Peyer's patch (tissue), 4 donors: ENCODE measurements at regions not wholly inside any gene's neighbourhood (a gene's known extent, or its start where the extent isn't known, plus 50 kb on each side); places are given as distances from the start of the nearest gene placed in this dataset.
A peak's percentile ranks its signal among the peaks of the same experiment; 100 is the strongest.

Experiments used
- DNase-seq, 3 donors: peaks; one replicate each; pipeline ENCODE4 v3.0.0-alpha.2; 2017 to 2019
- H3K27ac ChIP-seq, 4 donors: fragments of 200-600 bp; sonication (generic); one replicate each; pipeline ENCODE4 v1.5.1; 2016 to 2019
- H3K27me3 ChIP-seq, 2 donors: fragments of 200-600 bp; sonication (generic); one replicate each; pipeline ENCODE4 v1.5.1; 2019
- H3K36me3 ChIP-seq, 3 donors: fragments of 200-600 bp; sonication (generic); one replicate each; pipeline ENCODE4 v1.5.1; 2016 to 2019
- H3K4me1 ChIP-seq, 4 donors: fragments of 200-600 bp; sonication (generic); one replicate each; pipeline ENCODE4 v1.5.1; 2016 to 2019
- H3K4me3 ChIP-seq, 4 donors: fragments of 200-600 bp; sonication (generic); 1 replicate in 3 of 4; 2 replicates in 1 of 4; pipeline ENCODE4 v1.5.1; 2016 to 2019; ENCODE audit warnings: mild to moderate bottlenecking in 1 of 4
- H3K9me3 ChIP-seq, 4 donors: fragments of 200-600 bp; sonication (generic); one replicate each; pipeline ENCODE4 v1.5.1; 2016 to 2019; ENCODE audit warnings: mild to moderate bottlenecking in 1 of 4
- POLR2A ChIP-seq, 2 donors: fragments of 450-650 bp; IDR thresholded peaks; one replicate each; pipeline ENCODE4 v1.5.1; 2017; ENCODE audit warnings: antibody characterized with exemption in 2 of 2, mild to moderate bottlenecking in 2 of 2, moderate library complexity in 2 of 2
- TF ChIP-seq, protein P1 (sequence below), 6 experiments: fragments of 450-650 bp in 4 of 6; fragments of 200-600 bp in 2 of 6; sonication (generic) in 1 of 6; IDR thresholded peaks; one replicate each; pipeline ENCODE4 v1.5.1; 2017 to 2019; ENCODE audit warnings: antibody characterized with exemption in 6 of 6, mild to moderate bottlenecking in 3 of 6, moderate library complexity in 1 of 6

DNA sequence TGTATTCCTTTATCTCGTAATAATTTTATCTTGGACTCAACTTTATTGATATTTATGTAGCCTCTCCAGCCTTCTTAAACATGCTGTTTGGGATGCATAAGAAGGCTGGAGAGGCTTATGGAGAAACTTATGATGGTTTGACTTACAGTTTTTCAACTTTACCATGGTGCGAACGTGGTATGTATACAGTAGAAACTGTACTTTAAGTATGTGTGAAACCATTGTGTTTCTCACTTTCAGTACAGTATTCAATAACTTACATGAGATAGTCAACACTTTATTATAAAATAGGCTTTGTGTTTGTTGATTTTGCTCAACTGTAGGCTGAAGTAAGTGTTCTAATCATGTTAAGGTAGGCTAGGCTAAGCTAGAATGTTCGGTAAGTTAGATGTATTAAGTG lies 206.8 kb downstream of the SEC14L1 start:
- H3K36me3 ChIP-seq = no peaks in the 10 kb centered on the region
- DNase-seq = no peak
- H3K27ac ChIP-seq = no peak overlapping the region
- no peaks in the 10 kb centered on the region for H3K9me3 ChIP-seq
- peaks cover 0 to 25% (median 6%) of the 10 kb centered on the region in 4 donors for H3K4me1 ChIP-seq
- no peak for TF ChIP-seq POLR2A (IDR thresholded peaks at IDR 0.05)
- TF ChIP-seq, protein P1, sequence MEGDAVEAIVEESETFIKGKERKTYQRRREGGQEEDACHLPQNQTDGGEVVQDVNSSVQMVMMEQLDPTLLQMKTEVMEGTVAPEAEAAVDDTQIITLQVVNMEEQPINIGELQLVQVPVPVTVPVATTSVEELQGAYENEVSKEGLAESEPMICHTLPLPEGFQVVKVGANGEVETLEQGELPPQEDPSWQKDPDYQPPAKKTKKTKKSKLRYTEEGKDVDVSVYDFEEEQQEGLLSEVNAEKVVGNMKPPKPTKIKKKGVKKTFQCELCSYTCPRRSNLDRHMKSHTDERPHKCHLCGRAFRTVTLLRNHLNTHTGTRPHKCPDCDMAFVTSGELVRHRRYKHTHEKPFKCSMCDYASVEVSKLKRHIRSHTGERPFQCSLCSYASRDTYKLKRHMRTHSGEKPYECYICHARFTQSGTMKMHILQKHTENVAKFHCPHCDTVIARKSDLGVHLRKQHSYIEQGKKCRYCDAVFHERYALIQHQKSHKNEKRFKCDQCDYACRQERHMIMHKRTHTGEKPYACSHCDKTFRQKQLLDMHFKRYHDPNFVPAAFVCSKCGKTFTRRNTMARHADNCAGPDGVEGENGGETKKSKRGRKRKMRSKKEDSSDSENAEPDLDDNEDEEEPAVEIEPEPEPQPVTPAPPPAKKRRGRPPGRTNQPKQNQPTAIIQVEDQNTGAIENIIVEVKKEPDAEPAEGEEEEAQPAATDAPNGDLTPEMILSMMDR (IDR thresholded peaks at IDR 0.05) = no peak
- no peaks in the 10 kb centered on the region for H3K27me3 ChIP-seq
- no peak overlapping the region for H3K4me3 ChIP-seq

DNA sequence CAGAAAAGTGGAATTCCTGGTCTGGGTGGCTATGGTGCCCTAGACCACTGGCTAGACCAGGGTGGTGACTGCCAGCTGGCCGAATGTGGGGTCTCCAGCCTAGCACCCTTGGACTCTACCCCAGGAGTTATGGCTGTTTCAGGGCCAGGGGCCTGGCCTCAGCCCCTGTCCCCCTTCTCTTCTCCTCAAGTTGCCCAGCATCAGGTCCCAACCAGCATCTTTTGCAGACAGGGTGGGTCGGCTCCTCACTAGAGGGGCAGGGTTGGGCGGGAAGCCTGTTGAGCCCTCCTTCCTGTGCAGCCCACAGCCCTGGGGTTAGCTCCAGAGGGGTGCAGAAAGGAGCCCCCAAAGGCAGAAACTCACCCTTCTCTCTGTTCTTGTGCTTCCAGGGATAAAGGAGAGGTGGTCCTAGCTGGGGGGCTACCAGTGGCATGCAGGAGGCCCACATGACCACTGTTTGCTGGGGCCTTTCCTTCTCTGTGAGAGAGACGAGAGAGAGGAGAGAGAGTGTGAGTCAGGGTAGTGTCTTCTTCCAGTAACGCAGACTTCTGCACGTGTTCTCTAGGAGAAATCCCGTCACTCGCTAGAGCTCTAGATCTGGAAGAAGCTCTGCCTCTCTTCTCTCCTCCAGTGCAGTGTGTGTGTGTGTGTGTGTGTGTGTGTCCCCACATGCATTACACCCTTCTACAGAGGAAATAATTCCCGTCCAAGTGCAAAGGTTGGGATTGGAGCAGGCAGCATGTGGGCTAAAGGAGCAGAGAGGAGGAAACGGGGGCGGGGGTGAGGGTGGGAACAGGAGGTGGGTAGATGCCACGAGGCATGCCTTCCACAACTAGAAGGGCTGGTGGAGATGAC lies 209.4 kb downstream of the SEC14L1 start:
- TF ChIP-seq, protein P1 (IDR thresholded peaks at IDR 0.05) = no peak
- TF ChIP-seq POLR2A (IDR thresholded peaks at IDR 0.05) = no peak
- Histone ChIP-seq H3K4me1 (peaks cover 0 to 38% (median 1%) of the 10 kb centered on the region in 4 donors), H3K27ac (peak overlapping the region in 2 of 4 donors; percentile 13 to 65), H3K27me3 (no peaks in the 10 kb centered on the region), H3K4me3 (no peak overlapping the region), H3K36me3 (no peaks in the 10 kb centered on the region), H3K9me3 (no peaks in the 10 kb centered on the region)
- DNase-seq = peak in 2 of 3 donors; percentile 7 to 43

DNA sequence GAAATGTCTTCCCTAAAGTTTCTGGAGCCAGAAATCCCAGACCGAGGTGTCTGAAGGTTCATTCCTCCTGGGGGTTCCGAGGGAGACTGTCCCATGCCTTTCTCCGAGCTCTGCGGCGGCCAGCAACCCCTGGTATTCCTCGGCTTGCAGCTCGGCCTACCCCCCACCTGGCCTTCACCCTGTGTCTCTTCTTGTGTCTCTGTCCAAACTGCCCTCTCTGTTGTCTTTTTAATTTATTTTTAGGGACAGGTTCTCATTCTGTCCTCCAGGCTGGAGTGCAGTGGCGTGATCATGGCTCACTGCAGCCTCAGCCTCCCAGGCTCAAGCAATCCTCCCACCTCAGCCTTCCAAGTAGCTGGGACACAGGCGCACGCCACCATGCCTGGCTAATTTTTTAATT lies 211.7 kb downstream of the SEC14L1 start:
- Histone ChIP-seq H3K4me3 (no peak overlapping the region), H3K27me3 (no peaks in the 10 kb centered on the region), H3K4me1 (peaks cover 0 to 46% (median 1%) of the 10 kb centered on the region in 4 donors), H3K36me3 (no peaks in the 10 kb centered on the region), H3K9me3 (no peaks in the 10 kb centered on the region), H3K27ac (no peak overlapping the region)
- TF ChIP-seq, protein P1 (IDR thresholded peaks at IDR 0.05) = no peak
- TF ChIP-seq POLR2A (IDR thresholded peaks at IDR 0.05) = no peak
- peak in 1 of 3 donors; percentile 15 for DNase-seq

DNA sequence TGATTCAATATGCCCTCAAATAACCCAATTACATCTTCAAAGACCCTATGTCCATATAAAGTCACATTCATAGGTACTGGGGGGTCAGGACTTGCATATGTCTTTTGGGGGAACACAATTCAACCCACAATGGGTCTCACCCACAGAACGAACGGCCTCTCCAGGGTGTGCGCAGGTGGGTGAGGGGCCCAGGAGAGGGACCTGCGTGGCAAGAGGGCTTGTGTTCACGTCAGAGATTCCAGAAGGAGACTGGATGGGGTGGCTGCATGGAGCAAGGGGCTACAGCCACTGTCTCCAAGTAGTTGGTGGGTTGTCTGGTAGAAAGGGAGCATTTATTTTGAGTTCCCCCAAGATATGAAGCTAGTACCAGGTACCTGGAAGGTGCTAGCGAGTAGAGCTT lies 212.2 kb downstream of the SEC14L1 start:
- TF ChIP-seq, protein P1 (IDR thresholded peaks at IDR 0.05) = no peak
- no peak for TF ChIP-seq POLR2A (IDR thresholded peaks at IDR 0.05)
- no peaks in the 10 kb centered on the region for H3K36me3 ChIP-seq
- no peak overlapping the region for H3K27ac ChIP-seq
- H3K27me3 ChIP-seq = no peaks in the 10 kb centered on the region
- H3K4me3 ChIP-seq = no peak overlapping the region
- DNase-seq = peak in 1 of 3 donors; percentile 34
- H3K4me1 ChIP-seq = peaks cover 0 to 46% (median 1%) of the 10 kb centered on the region in 4 donors
- no peaks in the 10 kb centered on the region for H3K9me3 ChIP-seq

DNA sequence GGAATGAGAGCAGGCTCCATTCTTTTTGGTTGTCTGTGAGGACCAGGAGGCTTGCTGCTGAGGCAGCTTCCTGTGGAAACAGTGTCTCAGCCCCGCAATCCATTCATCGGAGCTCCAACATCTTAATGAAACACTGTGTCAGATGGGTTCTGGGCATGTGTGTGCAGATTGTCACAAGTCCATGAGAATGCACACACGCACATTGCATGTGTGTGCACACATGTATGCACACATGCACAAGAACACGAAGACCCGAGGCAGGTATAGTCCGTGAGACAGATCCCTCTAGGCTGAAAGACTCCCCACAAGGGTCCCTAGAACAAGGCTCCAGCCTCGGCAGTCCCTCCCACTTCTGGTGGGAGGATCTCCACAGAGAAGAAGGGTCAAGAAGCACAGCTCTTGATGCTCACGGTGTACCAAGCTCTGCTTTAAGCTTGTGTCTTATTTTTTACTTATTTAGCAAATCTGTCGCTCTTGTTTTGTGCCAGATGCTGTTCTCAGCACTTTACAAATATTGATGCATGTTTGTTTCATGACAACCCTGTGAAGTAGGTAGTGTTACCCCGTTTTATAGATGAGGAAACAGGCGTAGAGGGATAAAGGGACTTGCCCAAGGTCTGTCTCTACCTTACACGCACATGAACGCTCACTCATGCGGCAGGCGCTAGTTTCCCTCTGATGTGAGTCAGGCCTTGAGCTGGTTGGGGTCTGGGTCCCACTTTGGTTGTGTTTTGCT lies 213.1 kb downstream of the SEC14L1 start:
- Histone ChIP-seq H3K4me3 (no peak overlapping the region), H3K9me3 (no peaks in the 10 kb centered on the region), H3K27ac (peak overlapping the region; percentile 18 to 72 (median 64)), H3K4me1 (peaks cover 0 to 46% (median 1%) of the 10 kb centered on the region in 4 donors), H3K27me3 (no peaks in the 10 kb centered on the region), H3K36me3 (no peaks in the 10 kb centered on the region)
- no peak for TF ChIP-seq POLR2A (IDR thresholded peaks at IDR 0.05)
- TF ChIP-seq, protein P1 (IDR thresholded peaks at IDR 0.05) = no peak
- DNase-seq = peak in 1 of 3 donors; percentile 27
